Astrocyte of the cerebellum (primary cell): ENCODE measurements at regions not wholly inside any gene's neighbourhood (a gene's known extent, or its start where the extent isn't known, plus 50 kb on each side); places are given as distances from the start of the nearest gene placed in this dataset.
A peak's percentile ranks its signal among the peaks of the same experiment; 100 is the strongest.

Source experiments
- DNase-seq: peaks from one replicate; pipeline ENCODE4 v3.0.0-alpha.2; 2011; ENCODE audit warnings: low read depth
- H3K4me3 ChIP-seq: 2 replicates; pipeline ENCODE4 v1.5.1; 2011; ENCODE audit warnings: mild to moderate bottlenecking, low read depth, low read length, moderate library complexity
- CTCF ChIP-seq: IDR thresholded peaks from 2 replicates; pipeline ENCODE4 v1.5.1; 2012; ENCODE audit warnings: low read length, low read depth, moderate library complexity, mild to moderate bottlenecking; ENCODE audit errors: missing control alignments
- in situ Hi-C: cut with HindIII; loops from 2 replicates; pipeline ENCODE4 v1.10.0; 2017; ENCODE audit warnings: low sequenced_read_pairs

GRCh38 chr11:81444297-81444696, 1289.4 kb downstream of the FAM181B start:
- DNase-seq: no peak
- in situ Hi-C loops: no loop called here
- peak; percentile 6 for TF ChIP-seq CTCF
- no peak overlapping the region for H3K4me3 ChIP-seq

- H3K4me3 ChIP-seq: no peak overlapping the region
- no peak for TF ChIP-seq CTCF
- DNase-seq: no peak
- in situ Hi-C loops: no loop called here
Observed at GRCh38 chr11:81432333-81432732, 1301.3 kb downstream of the FAM181B start.

- DNase-seq: no peak
- in situ Hi-C loops: no loop called here
- TF ChIP-seq CTCF: no peak
- H3K4me3 ChIP-seq: no peak overlapping the region
Observed at GRCh38 chr11:81424822-81425221, 1308.8 kb downstream of the FAM181B start.

GRCh38 chr11:81422402-81422801, 1311.3 kb downstream of the FAM181B start:
- TF ChIP-seq CTCF: no peak
- no peak overlapping the region for H3K4me3 ChIP-seq
- no peak for DNase-seq
- in situ Hi-C loops: no loop called here

GRCh38 chr11:81421251-81421860, 1312.3 kb downstream of the FAM181B start:
- in situ Hi-C loops: no loop called here
- DNase-seq: no peak
- no peak for TF ChIP-seq CTCF
- H3K4me3 ChIP-seq: no peak overlapping the region

- H3K4me3 ChIP-seq: no peak overlapping the region
- in situ Hi-C loops: no loop called here
- no peak for TF ChIP-seq CTCF
- no peak for DNase-seq
Observed at GRCh38 chr11:81420668-81421250, 1312.9 kb downstream of the FAM181B start.
